ENCODE measurements at regions not wholly inside any gene's neighbourhood (a gene's known extent, or its start where the extent isn't known, plus 50 kb on each side); places are given as distances from the start of the nearest gene placed in this dataset.

GRCh38 chr11:109251230-109251629 is 170.8 kb upstream of the C11orf87 start:
- no peaks in the 10 kb centered on the region for H3K9me3 ChIP-seq
- intact Hi-C loops (cut with DNase I; ENCODE audit: low total_unique reads), result no loop called here
- in situ Hi-C loops (cut with MboI; ENCODE audit: low pct_ligation_motif_present in 1 of 4, low pct_unique_long_range_greater_than_20kb in 1 of 4, low sequenced_read_pairs in 3 of 4), result no loop called here
- no peak overlapping the region for H3K27ac ChIP-seq
- WGBS, 2 donors (ENCODE audit: low coverage in 1 of 2), result 74 to 83% methylated on average over 5 of the region's 5 CpGs
- no peaks in the 10 kb centered on the region for H3K4me1 ChIP-seq
- H3K36me3 ChIP-seq, result no peaks in the 10 kb centered on the region
- H3K4me3 ChIP-seq, result no peak overlapping the region
- no peaks in the 10 kb centered on the region for H3K27me3 ChIP-seq
- no peak for TF ChIP-seq POLR2A (IDR thresholded peaks at IDR 0.05)
- TF ChIP-seq EP300 (IDR thresholded peaks at IDR 0.05; ENCODE audit: low read depth), result no peak
- no peak for TF ChIP-seq CTCF (IDR thresholded peaks at IDR 0.05)
- TF ChIP-seq POLR2AphosphoS5 (IDR thresholded peaks at IDR 0.05), result no peak
- DNase-seq, result no peak

- Histone ChIP-seq H3K4me3 (no peak overlapping the region), H3K4me1 (no peaks in the 10 kb centered on the region), H3K9me3 (peaks cover 7 to 25% of the 10 kb centered on the region in 2 donors), H3K36me3 (no peaks in the 10 kb centered on the region), H3K27ac (no peak overlapping the region), H3K27me3 (no peaks in the 10 kb centered on the region)
- no peak for DNase-seq
- TF ChIP-seq CTCF (IDR thresholded peaks at IDR 0.05) (no peak), POLR2A (IDR thresholded peaks at IDR 0.05) (no peak), POLR2AphosphoS5 (IDR thresholded peaks at IDR 0.05) (no peak), EP300 (IDR thresholded peaks at IDR 0.05; ENCODE audit: low read depth) (no peak)
- in situ Hi-C loops (cut with MboI; ENCODE audit: low pct_ligation_motif_present in 1 of 4, low pct_unique_long_range_greater_than_20kb in 1 of 4, low sequenced_read_pairs in 3 of 4) (no loop called here), intact Hi-C loops (cut with DNase I; ENCODE audit: low total_unique reads) (no loop called here)
- WGBS, 2 donors (ENCODE audit: low coverage in 1 of 2), result 78% methylated on average over 1 of the region's 1 CpG; no CpG with 5 or more reads in 1 of the 2 donors
These were observed 157.9 kb upstream of the C11orf87 start for GRCh38 chr11:109264128-109264527.

GRCh38 chr11:109267293-109268095 is 154.5 kb upstream of the C11orf87 start:
- Histone ChIP-seq H3K4me3 (no peak overlapping the region), H3K36me3 (no peaks in the 10 kb centered on the region), H3K4me1 (no peaks in the 10 kb centered on the region), H3K27ac (no peak overlapping the region), H3K27me3 (no peaks in the 10 kb centered on the region), H3K9me3 (peaks cover 6 to 19% of the 10 kb centered on the region in 2 donors)
- 46% methylated on average over 2 of the region's 2 CpGs; no CpG with 5 or more reads in 1 of the 2 donors for WGBS, 2 donors (ENCODE audit: low coverage in 1 of 2)
- in situ Hi-C loops (cut with MboI; ENCODE audit: low pct_ligation_motif_present in 1 of 4, low pct_unique_long_range_greater_than_20kb in 1 of 4, low sequenced_read_pairs in 3 of 4) (no loop called here), intact Hi-C loops (cut with DNase I; ENCODE audit: low total_unique reads) (no loop called here)
- DNase-seq, result no peak
- no peak for TF ChIP-seq POLR2A (IDR thresholded peaks at IDR 0.05)
- TF ChIP-seq EP300 (IDR thresholded peaks at IDR 0.05; ENCODE audit: low read depth), result no peak
- no peak for TF ChIP-seq POLR2AphosphoS5 (IDR thresholded peaks at IDR 0.05)
- no peak for TF ChIP-seq CTCF (IDR thresholded peaks at IDR 0.05)

- Histone ChIP-seq H3K4me1 (no peaks in the 10 kb centered on the region), H3K4me3 (no peak overlapping the region), H3K36me3 (no peaks in the 10 kb centered on the region), H3K27me3 (no peaks in the 10 kb centered on the region), H3K9me3 (no peaks in the 10 kb centered on the region), H3K27ac (no peak overlapping the region)
- intact Hi-C loops (cut with DNase I; ENCODE audit: low total_unique reads), result no loop called here
- in situ Hi-C loops (cut with MboI; ENCODE audit: low pct_ligation_motif_present in 1 of 4, low pct_unique_long_range_greater_than_20kb in 1 of 4, low sequenced_read_pairs in 3 of 4), result no loop called here
- WGBS, 2 donors (ENCODE audit: low coverage in 1 of 2), result 40 to 47% methylated on average over 2 of the region's 2 CpGs
- DNase-seq, result no peak
- no peak for TF ChIP-seq CTCF (IDR thresholded peaks at IDR 0.05)
- TF ChIP-seq POLR2A (IDR thresholded peaks at IDR 0.05), result no peak
- TF ChIP-seq POLR2AphosphoS5 (IDR thresholded peaks at IDR 0.05), result no peak
- no peak for TF ChIP-seq EP300 (IDR thresholded peaks at IDR 0.05; ENCODE audit: low read depth)
These were observed 146.1 kb upstream of the C11orf87 start for GRCh38 chr11:109275931-109276330.

All from transverse colon (tissue), 4 donors.